ENCODE measurements at regions not wholly inside any gene's neighbourhood (a gene's known extent, or its start where the extent isn't known, plus 50 kb on each side); places are given as distances from the start of the nearest gene placed in this dataset.

GRCh38 chr2:106642679-106643078 is 155.5 kb downstream of the CD8B2 start:
- H3K4me1 ChIP-seq, result no peaks in the 10 kb centered on the region
- no peak overlapping the region for H3K27ac ChIP-seq
- no peaks in the 10 kb centered on the region for H3K36me3 ChIP-seq
- TF ChIP-seq POLR2A (IDR thresholded peaks at IDR 0.05), result no peak
- no peak for TF ChIP-seq CTCF (IDR thresholded peaks at IDR 0.05)
- H3K27me3 ChIP-seq, result no peaks in the 10 kb centered on the region
- no peaks in the 10 kb centered on the region for H3K9me3 ChIP-seq
- DNase-seq (no peak), ATAC-seq (peak; percentile 17 to 60 (median 48))
- no peak overlapping the region for H3K4me3 ChIP-seq
- intact Hi-C loops (cut with DNase I), result no loop called here

- DNase-seq (no peak), ATAC-seq (no peak)
- H3K4me3 ChIP-seq, result no peak overlapping the region
- H3K27me3 ChIP-seq, result no peaks in the 10 kb centered on the region
- no peaks in the 10 kb centered on the region for H3K9me3 ChIP-seq
- no peak overlapping the region for H3K27ac ChIP-seq
- 71% methylated on average over 1 of the region's 4 CpGs for WGBS (ENCODE audit: insufficient coverage, low coverage, low lambda C conversion rate, missing lambda C conversion rate)
- H3K4me1 ChIP-seq, result no peaks in the 10 kb centered on the region
- H3K36me3 ChIP-seq, result no peaks in the 10 kb centered on the region
- TF ChIP-seq POLR2A (IDR thresholded peaks at IDR 0.05), result no peak
- no peak for TF ChIP-seq CTCF (IDR thresholded peaks at IDR 0.05)
- intact Hi-C loops (cut with DNase I), result no loop called here
These were observed 157.5 kb downstream of the CD8B2 start for GRCh38 chr2:106644623-106645022.

- intact Hi-C loops (cut with DNase I), result no loop called here
- Histone ChIP-seq H3K27ac (no peak overlapping the region), H3K4me3 (no peak overlapping the region), H3K4me1 (no peaks in the 10 kb centered on the region), H3K36me3 (no peaks in the 10 kb centered on the region), H3K9me3 (no peaks in the 10 kb centered on the region), H3K27me3 (no peaks in the 10 kb centered on the region)
- no peak for ATAC-seq
- 78% methylated on average over 4 of the region's 4 CpGs for WGBS (ENCODE audit: insufficient coverage, low coverage, low lambda C conversion rate, missing lambda C conversion rate)
- TF ChIP-seq POLR2A (IDR thresholded peaks at IDR 0.05) (no peak), CTCF (IDR thresholded peaks at IDR 0.05) (no peak)
- no peak for DNase-seq
These were observed 159.4 kb downstream of the CD8B2 start for GRCh38 chr2:106646605-106647004.

GRCh38 chr2:106649306-106649705 is 162.1 kb downstream of the CD8B2 start:
- intact Hi-C loops (cut with DNase I), result no loop called here
- Histone ChIP-seq H3K4me3 (no peak overlapping the region), H3K27me3 (no peaks in the 10 kb centered on the region), H3K4me1 (no peaks in the 10 kb centered on the region), H3K27ac (no peak overlapping the region), H3K36me3 (no peaks in the 10 kb centered on the region), H3K9me3 (no peaks in the 10 kb centered on the region)
- DNase-seq (no peak), ATAC-seq (no peak)
- no peak for TF ChIP-seq POLR2A (IDR thresholded peaks at IDR 0.05)
- no peak for TF ChIP-seq CTCF (IDR thresholded peaks at IDR 0.05)
- WGBS (ENCODE audit: insufficient coverage, low coverage, low lambda C conversion rate, missing lambda C conversion rate), result 78% methylated on average over 1 of the region's 1 CpG

- DNase-seq (no peak), ATAC-seq (no peak)
- Histone ChIP-seq H3K4me1 (no peaks in the 10 kb centered on the region), H3K4me3 (no peak overlapping the region), H3K36me3 (no peaks in the 10 kb centered on the region), H3K9me3 (no peaks in the 10 kb centered on the region), H3K27ac (no peak overlapping the region), H3K27me3 (no peaks in the 10 kb centered on the region)
- TF ChIP-seq CTCF (IDR thresholded peaks at IDR 0.05) (no peak), POLR2A (IDR thresholded peaks at IDR 0.05) (no peak)
- intact Hi-C loops (cut with DNase I), result no loop called here
- 55% methylated on average over 6 of the region's 6 CpGs for WGBS (ENCODE audit: insufficient coverage, low coverage, low lambda C conversion rate, missing lambda C conversion rate)
These were observed 166.3 kb downstream of the CD8B2 start for GRCh38 chr2:106653465-106653864.

All from right lobe of liver (tissue), 6 donors.